Mesenchymal stem cell (in vitro differentiated cells and primary cell): ENCODE measurements at regions not wholly inside any gene's neighbourhood (a gene's known extent, or its start where the extent isn't known, plus 50 kb on each side); places are given as distances from the start of the nearest gene placed in this dataset.

ENCODE experiments used
- DNase-seq: peaks from one replicate; pipeline ENCODE4 v3.0.0-alpha.2; 2013
- H2AFZ ChIP-seq: one replicate; pipeline ENCODE4 v1.6.1; 2013; ENCODE audit warnings: low read depth, mild to moderate bottlenecking, control low read depth, inconsistent platforms, low read length, moderate library complexity
- H2AK5ac ChIP-seq: 2 replicates; pipeline ENCODE4 v1.6.1; 2013; ENCODE audit warnings: low read length, moderate library complexity, mild to moderate bottlenecking, inconsistent platforms; ENCODE audit not compliant: severe bottlenecking
- H2BK120ac ChIP-seq: one replicate; pipeline ENCODE4 v1.6.1; 2013; ENCODE audit warnings: low read depth, mild to moderate bottlenecking, inconsistent platforms, low read length, moderate library complexity
- H2BK12ac ChIP-seq, 2 experiments: one replicate each; pipeline ENCODE4 v1.6.1; 2013; ENCODE audit warnings: inconsistent platforms in 2 of 2, low read length in 2 of 2, mild to moderate bottlenecking in 2 of 2, moderate library complexity in 2 of 2, control low read depth in 1 of 2
- H2BK15ac ChIP-seq: one replicate; pipeline ENCODE4 v1.6.1; 2013; ENCODE audit warnings: mild to moderate bottlenecking, low read depth, inconsistent platforms; ENCODE audit not compliant: poor library complexity, severe bottlenecking
- H2BK5ac ChIP-seq: 2 replicates; pipeline ENCODE4 v1.6.1; 2013; ENCODE audit warnings: low read depth, mild to moderate bottlenecking, low read length, control low read depth, inconsistent platforms; ENCODE audit not compliant: poor library complexity, severe bottlenecking
- H3K14ac ChIP-seq, 2 experiments: one replicate each; pipeline ENCODE4 v1.6.1; 2013; ENCODE audit warnings: inconsistent platforms in 2 of 2, low read length in 2 of 2, control low read depth in 1 of 2, mild to moderate bottlenecking in 1 of 2, moderate library complexity in 1 of 2
- H3K18ac ChIP-seq, 2 experiments: one replicate each; pipeline ENCODE4 v1.6.1; 2013; ENCODE audit warnings: inconsistent platforms in 2 of 2, low read length in 2 of 2, control low read depth in 1 of 2, low read depth in 1 of 2, mild to moderate bottlenecking in 1 of 2
- H3K23ac ChIP-seq, 2 experiments: one replicate each; pipeline ENCODE4 v1.6.1; 2013; ENCODE audit warnings: inconsistent platforms in 2 of 2, low read length in 2 of 2, mild to moderate bottlenecking in 2 of 2, moderate library complexity in 2 of 2, control low read depth in 1 of 2
- H3K27ac ChIP-seq: 2 replicates; pipeline ENCODE4 v1.5.1; 2013; ENCODE audit warnings: mild to moderate bottlenecking, moderate library complexity, low read length, control low read depth, inconsistent platforms; ENCODE audit not compliant: poor library complexity, severe bottlenecking
- H3K27me3 ChIP-seq, 2 experiments: 2 replicates each; pipeline versions ENCODE4 v1.6.1 to v1.7.0; 2013; ENCODE audit warnings: low read length in 2 of 2, mild to moderate bottlenecking in 2 of 2, moderate library complexity in 2 of 2, control low read depth in 1 of 2, inconsistent platforms in 1 of 2; ENCODE audit not compliant: control insufficient read depth in 1 of 2, insufficient read depth in 1 of 2
- H3K36me3 ChIP-seq, 2 experiments: 2 replicates each; pipeline versions ENCODE4 v1.6.1 to v1.7.0; 2013; ENCODE audit warnings: low read length in 2 of 2, control low read depth in 1 of 2, inconsistent platforms in 1 of 2, low read depth in 1 of 2, mild to moderate bottlenecking in 1 of 2; ENCODE audit not compliant: insufficient read depth in 2 of 2, control insufficient read depth in 1 of 2
- H3K4ac ChIP-seq, 2 experiments: one replicate each; pipeline ENCODE4 v1.6.1; 2013; ENCODE audit warnings: inconsistent platforms in 2 of 2, low read length in 2 of 2, mild to moderate bottlenecking in 2 of 2, moderate library complexity in 2 of 2, control low read depth in 1 of 2, low read depth in 1 of 2
- H3K4me1 ChIP-seq: 2 replicates; pipeline ENCODE4 v1.6.1; 2013; ENCODE audit warnings: low read depth, low read length, control low read depth; ENCODE audit not compliant: control insufficient read depth, insufficient read depth
- H3K4me2 ChIP-seq: 2 replicates; pipeline ENCODE4 v1.6.1; 2013; ENCODE audit warnings: low read length, mild to moderate bottlenecking, inconsistent platforms; ENCODE audit not compliant: poor library complexity, severe bottlenecking
- H3K4me3 ChIP-seq, 2 experiments: 2 replicates each; pipeline versions ENCODE4 v1.5.1 to v1.7.0; 2013; ENCODE audit warnings: low read length in 2 of 2, mild to moderate bottlenecking in 2 of 2, control low read depth in 1 of 2, low read depth in 1 of 2; ENCODE audit not compliant: insufficient read depth in 1 of 2
- H3K79me1 ChIP-seq: replicated peaks from 2 replicates; pipeline ENCODE4 v1.6.1; 2013; ENCODE audit warnings: mild to moderate bottlenecking, control low read depth, low read length, inconsistent platforms; ENCODE audit not compliant: poor library complexity, severe bottlenecking
- H3K9ac ChIP-seq: 2 replicates; pipeline ENCODE4 v1.7.0; 2013; ENCODE audit warnings: mild to moderate bottlenecking, low read length, moderate library complexity
- H3K9me3 ChIP-seq: 2 replicates; pipeline ENCODE4 v1.7.0; 2013; ENCODE audit warnings: mild to moderate bottlenecking, low read length; ENCODE audit not compliant: control insufficient read depth
- H4K8ac ChIP-seq: one replicate; pipeline ENCODE4 v1.6.1; 2013; ENCODE audit warnings: inconsistent platforms, mild to moderate bottlenecking, low read length, moderate library complexity
- H4K91ac ChIP-seq: one replicate; pipeline ENCODE4 v1.6.1; 2013; ENCODE audit warnings: mild to moderate bottlenecking, low read length, inconsistent platforms
- WGBS: methylation state at CpG from one replicate; pipeline ENCODE4 v1.1.7; 2013; ENCODE audit warnings: mixed read lengths; 5-methylcytosine and 5-hydroxymethylcytosine counted together

GRCh38 chr5:176734756-176735342 lies 75.5 kb upstream of the UNC5A start:
- no peak overlapping the region for H3K4me3 ChIP-seq
- WGBS: 93% methylated on average over 12 of the region's 12 CpGs

GRCh38 chr5:176735383-176736265 lies 74.7 kb upstream of the UNC5A start:
- H3K4me3 ChIP-seq: no peak overlapping the region
- H3K14ac ChIP-seq: no peak overlapping the region
- H2BK12ac ChIP-seq: no peak overlapping the region
- H3K79me1 ChIP-seq: no peaks in the 10 kb centered on the region
- no peak overlapping the region for H2BK5ac ChIP-seq
- no peak overlapping the region for H3K23ac ChIP-seq
- H3K4ac ChIP-seq: no peak overlapping the region
- H3K27ac ChIP-seq: peak overlapping the region; percentile 81
- no peak overlapping the region for H3K18ac ChIP-seq
- peaks cover 5% of the 10 kb centered on the region for H3K9me3 ChIP-seq
- DNase-seq: no peak
- H3K4me1 ChIP-seq: peaks cover 45% of the 10 kb centered on the region
- no peak overlapping the region for H2BK15ac ChIP-seq
- no peak overlapping the region for H4K8ac ChIP-seq
- H2AFZ ChIP-seq: no peak overlapping the region
- H3K4me2 ChIP-seq: no peak overlapping the region
- 85% methylated on average over 16 of the region's 16 CpGs for WGBS
- peak overlapping the region; percentile 76 for H2AK5ac ChIP-seq
- H4K91ac ChIP-seq: no peak overlapping the region
- H3K27me3 ChIP-seq: peaks cover 43 to 97% of the 10 kb centered on the region in 2 experiments
- no peak overlapping the region for H3K9ac ChIP-seq
- no peaks in the 10 kb centered on the region for H3K36me3 ChIP-seq
- H2BK120ac ChIP-seq: no peak overlapping the region

More at GRCh38 chr5:176734756-176735342, 75.5 kb upstream of the UNC5A start:
- Histone ChIP-seq H2BK12ac (no peak overlapping the region), H3K14ac (no peak overlapping the region), H3K79me1 (no peaks in the 10 kb centered on the region), H4K91ac (no peak overlapping the region), H3K9ac (no peak overlapping the region), H3K4ac (no peak overlapping the region), H2BK120ac (no peak overlapping the region), H3K18ac (no peak overlapping the region), H2AK5ac (no peak overlapping the region), H3K9me3 (peaks cover 8% of the 10 kb centered on the region), H3K36me3 (no peaks in the 10 kb centered on the region), H2BK5ac (no peak overlapping the region), H3K23ac (no peak overlapping the region), H2AFZ (no peak overlapping the region), H4K8ac (no peak overlapping the region), H2BK15ac (no peak overlapping the region), H3K4me1 (peaks cover 45% of the 10 kb centered on the region), H3K4me2 (no peak overlapping the region), H3K27ac (no peak overlapping the region), H3K27me3 (peaks cover 45 to 96% of the 10 kb centered on the region in 2 experiments)
- no peak for DNase-seq

- Histone ChIP-seq H3K4me3 (no peak overlapping the region), H2AFZ (no peak overlapping the region), H3K4me1 (peaks cover 45% of the 10 kb centered on the region), H3K9ac (no peak overlapping the region), H2BK15ac (no peak overlapping the region), H3K36me3 (no peaks in the 10 kb centered on the region), H3K18ac (no peak overlapping the region), H4K91ac (no peak overlapping the region), H2BK120ac (no peak overlapping the region), H3K14ac (no peak overlapping the region), H2AK5ac (peak overlapping the region; percentile 40), H2BK12ac (no peak overlapping the region), H3K27ac (peak overlapping the region; percentile 81), H3K23ac (no peak overlapping the region), H3K4me2 (peak overlapping the region; percentile 20), H3K4ac (no peak overlapping the region), H4K8ac (no peak overlapping the region), H3K79me1 (no peaks in the 10 kb centered on the region), H3K9me3 (no peaks in the 10 kb centered on the region), H2BK5ac (peak overlapping the region; percentile 36), H3K27me3 (peaks cover 43 to 97% of the 10 kb centered on the region in 2 experiments)
- 73% methylated on average over 10 of the region's 10 CpGs for WGBS
- DNase-seq: no peak
Observed at GRCh38 chr5:176736301-176736930, 73.9 kb upstream of the UNC5A start.
